HEK293T (cell line): ENCODE measurements at regions not wholly inside any gene's neighbourhood (a gene's known extent, or its start where the extent isn't known, plus 50 kb on each side); places are given as distances from the start of the nearest gene placed in this dataset.

Source experiments
- CTCF ChIA-PET: fragments of 350-600 bp; formaldehyde crosslinking; extraction: SDS; loops from one replicate; lab custom pipeline; 2021; ENCODE audit warnings: antibody characterized with exemption, inconsistent platforms; lab: Yijun Ruan, JAX
- POLR2A ChIA-PET: fragments of 350-600 bp; formaldehyde crosslinking; extraction: SDS; loops from one replicate; lab custom pipeline; 2020; ENCODE audit warnings: antibody characterized with exemption, inconsistent platforms; lab: Yijun Ruan, JAX
- DNase-seq: peaks from one replicate; pipeline ENCODE4 v3.0.0; 2012; ENCODE audit warnings: mixed read lengths; ENCODE audit errors: extremely low spot score
- ARNT ChIP-seq: fragments of 450-650 bp; IDR thresholded peaks from 2 replicates; pipeline ENCODE4 v1.6.1; 2017; ENCODE audit warnings: mild to moderate bottlenecking
- BHLHE40 ChIP-seq: fragments of 450-650 bp; IDR thresholded peaks from 2 replicates; pipeline ENCODE4 v1.6.1; 2016; ENCODE audit warnings: mild to moderate bottlenecking, moderate library complexity, borderline replicate concordance
- CTBP1 ChIP-seq: fragments of 450-650 bp; IDR thresholded peaks from 2 replicates; pipeline ENCODE4 v1.6.1; 2016; ENCODE audit warnings: borderline replicate concordance
- ELF4 ChIP-seq: fragments of 450-650 bp; IDR thresholded peaks from 2 replicates; pipeline ENCODE4 v1.6.1; 2017; ENCODE audit warnings: antibody characterized with exemption
- FOXA1 ChIP-seq: fragments of 450-650 bp; IDR thresholded peaks from 2 replicates; pipeline ENCODE4 v1.6.1; 2016; ENCODE audit warnings: mild to moderate bottlenecking
- FOXK2 ChIP-seq: fragments of 450-650 bp; IDR thresholded peaks from 2 replicates; pipeline ENCODE4 v1.6.1; 2016; ENCODE audit warnings: mild to moderate bottlenecking
- FOXM1 ChIP-seq: fragments of 450-650 bp; IDR thresholded peaks from 2 replicates; pipeline ENCODE4 v1.6.1; 2017; ENCODE audit warnings: mild to moderate bottlenecking, borderline replicate concordance
- HDGF ChIP-seq: fragments of 450-650 bp; IDR thresholded peaks from 2 replicates; pipeline ENCODE4 v1.6.1; 2017; ENCODE audit warnings: antibody characterized with exemption, borderline replicate concordance
- L3MBTL2 ChIP-seq: fragments of 450-650 bp; conservative IDR thresholded peaks from 2 replicates; pipeline ENCODE4 v1.6.1; 2016; ENCODE audit warnings: mild to moderate bottlenecking
- LEF1 ChIP-seq: fragments of 450-650 bp; IDR thresholded peaks from 2 replicates; pipeline ENCODE4 v1.6.1; 2017; ENCODE audit warnings: mild to moderate bottlenecking, borderline replicate concordance
- NFRKB ChIP-seq: fragments of 450-650 bp; IDR thresholded peaks from 2 replicates; pipeline ENCODE4 v1.6.1; 2016; ENCODE audit warnings: mild to moderate bottlenecking, moderate library complexity
- PKNOX1 ChIP-seq: fragments of 450-650 bp; IDR thresholded peaks from 2 replicates; pipeline ENCODE4 v1.6.1; 2016
- SP1 ChIP-seq: fragments of 450-650 bp; IDR thresholded peaks from 2 replicates; pipeline ENCODE4 v1.6.1; 2017
- SUZ12 ChIP-seq: fragments of 450-650 bp; IDR thresholded peaks from 2 replicates; pipeline ENCODE4 v1.6.1; 2016; ENCODE audit warnings: mild to moderate bottlenecking
- TARDBP ChIP-seq: fragments of 450-650 bp; IDR thresholded peaks from 2 replicates; pipeline ENCODE4 v1.6.1; 2016
- ZNF384 ChIP-seq: fragments of 450-650 bp; IDR thresholded peaks from 2 replicates; pipeline ENCODE4 v1.6.1; 2016

GRCh38 chr9:129506041-129506440 lies 114.9 kb downstream of the C9orf50 start:
- no peak for TF ChIP-seq L3MBTL2
- no peak for TF ChIP-seq NFRKB
- no peak for TF ChIP-seq TARDBP
- TF ChIP-seq ELF4: no peak
- TF ChIP-seq ARNT: no peak
- no peak for TF ChIP-seq HDGF
- no peak for TF ChIP-seq FOXK2
- TF ChIP-seq FOXM1: no peak
- no peak for TF ChIP-seq FOXA1
- no peak for TF ChIP-seq SUZ12
- no peak for TF ChIP-seq CTBP1
- no peak for TF ChIP-seq PKNOX1
- TF ChIP-seq SP1: no peak
- no peak for TF ChIP-seq ZNF384
- no peak for TF ChIP-seq LEF1
- TF ChIP-seq BHLHE40: no peak
- POLR2A ChIA-PET: interaction anchor here (3.6 kb wide), 1 partner anchor 10 kb away, joined by 15 read pairs; no protein-coding TSS in a partner anchor
- DNase-seq: no peak
- CTCF ChIA-PET: interaction anchor here (1.1 kb wide), 1 partner anchor 332 kb away, joined by 3 read pairs; no protein-coding TSS in a partner anchor

GRCh38 chr9:129505270-129505902 lies 115.5 kb downstream of the C9orf50 start:
- TF ChIP-seq PKNOX1 (no peak), SP1 (no peak), TARDBP (no peak)
- DNase-seq: no peak
- ChIA-PET CTCF (no interaction called here), POLR2A (interaction anchor here (3.6 kb wide), 1 partner anchor 9 kb away, joined by 15 read pairs; no protein-coding TSS in a partner anchor)

- TF ChIP-seq NFRKB (no peak), PKNOX1 (no peak), ELF4 (no peak), SP1 (no peak), SUZ12 (no peak), FOXK2 (no peak)
- DNase-seq: no peak
- ChIA-PET CTCF (no interaction called here), POLR2A (no interaction called here)
Observed at GRCh38 chr9:129504404-129504803, 116.5 kb downstream of the C9orf50 start.

- no peak for TF ChIP-seq CTBP1
- no peak for TF ChIP-seq FOXK2
- no peak for TF ChIP-seq NFRKB
- no peak for TF ChIP-seq BHLHE40
- no peak for TF ChIP-seq FOXM1
- TF ChIP-seq ARNT: no peak
- no peak for TF ChIP-seq ELF4
- TF ChIP-seq LEF1: no peak
- no peak for TF ChIP-seq TARDBP
- no peak for TF ChIP-seq FOXA1
- TF ChIP-seq ZNF384: no peak
- no peak for TF ChIP-seq PKNOX1
- no peak for TF ChIP-seq SUZ12
- TF ChIP-seq HDGF: no peak
- TF ChIP-seq SP1: no peak
- TF ChIP-seq L3MBTL2: no peak
- POLR2A ChIA-PET: interaction anchor here (1.1 kb wide), 2 partner anchors 13 to 168 kb away, joined by 3 read pairs; no protein-coding TSS in a partner anchor
- CTCF ChIA-PET: no interaction called here
- no peak for DNase-seq
Observed at GRCh38 chr9:129501771-129502319, 119.1 kb downstream of the C9orf50 start.

- ChIA-PET POLR2A (interaction anchor here (1.0 to 1.1 kb wide), 3 partner anchors 12 to 323 kb away, joined by 3 read pairs; partner anchors contain the start of gene IER5L), CTCF (interaction anchor here (0.6 kb wide), 1 partner anchor 19 kb away, joined by 4 read pairs; no protein-coding TSS in a partner anchor)
- no peak for DNase-seq
- no peak for TF ChIP-seq SUZ12
- TF ChIP-seq PKNOX1: no peak
- TF ChIP-seq FOXA1: no peak
- TF ChIP-seq NFRKB: no peak
- no peak for TF ChIP-seq TARDBP
- no peak for TF ChIP-seq HDGF
- TF ChIP-seq CTBP1: no peak
- no peak for TF ChIP-seq ARNT
- no peak for TF ChIP-seq SP1
- TF ChIP-seq ELF4: no peak
Observed at GRCh38 chr9:129500863-129501770, 119.8 kb downstream of the C9orf50 start.
